ENCODE measurements at regions not wholly inside any gene's neighbourhood (a gene's known extent, or its start where the extent isn't known, plus 50 kb on each side); places are given as distances from the start of the nearest gene placed in this dataset.

DNA sequence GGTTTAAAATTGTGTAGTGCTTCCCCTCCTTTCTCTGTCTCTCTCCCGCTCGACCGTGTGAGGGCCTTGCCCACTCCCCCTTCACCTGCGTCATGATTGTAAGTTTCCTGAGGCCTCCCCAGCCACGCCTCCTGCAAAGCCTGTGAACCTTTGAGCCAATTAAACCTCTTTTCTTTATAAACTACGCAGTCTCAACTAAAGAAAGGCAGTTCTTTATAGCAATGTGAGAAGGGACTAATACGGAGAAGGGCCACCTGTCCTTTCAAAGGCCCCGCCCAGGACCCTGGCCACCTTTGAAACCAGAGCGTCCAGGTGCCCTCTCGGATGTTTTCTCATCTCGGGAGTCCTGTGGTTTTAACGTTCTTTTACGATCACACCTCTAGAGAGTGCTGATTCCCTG is 741.5 kb downstream of the BRD1 start:
- TF ChIP-seq CTCF (conservative IDR thresholded peaks at IDR 0.05; ENCODE audit: low read depth in 2 of 2) = no peak
- TF ChIP-seq EZH2 (IDR thresholded peaks at IDR 0.05; ENCODE audit: low read depth, unreplicated experiment) = no peak
- no peak for TF ChIP-seq CREB1 (CRISPR knock-in tag; IDR thresholded peaks at IDR 0.05; ENCODE audit: low read depth)
- TF ChIP-seq POLR2AphosphoS5 (IDR thresholded peaks at IDR 0.05; ENCODE audit: low read depth) = no peak
- no peak for TF ChIP-seq NANOG (IDR thresholded peaks at IDR 0.05; ENCODE audit: borderline replicate concordance)
- TF ChIP-seq JUNB (IDR thresholded peaks at IDR 0.05; ENCODE audit: unreplicated experiment) = no peak
- TF ChIP-seq REST (IDR thresholded peaks at IDR 0.05; ENCODE audit: unreplicated experiment) = no peak
- no peak for TF ChIP-seq EZH2phosphoT487 (IDR thresholded peaks at IDR 0.05; ENCODE audit: unreplicated experiment)
- TF ChIP-seq STAT1 (IDR thresholded peaks at IDR 0.05; ENCODE audit: unreplicated experiment) = no peak

Data from GM23338 (cell line).